ENCODE measurements at regions not wholly inside any gene's neighbourhood (a gene's known extent, or its start where the extent isn't known, plus 50 kb on each side); places are given as distances from the start of the nearest gene placed in this dataset.

GRCh38 chr1:37317870-37318467, 156.4 kb upstream of the ZC3H12A start:
- TF ChIP-seq POLR2AphosphoS5 (IDR thresholded peaks at IDR 0.05) = no peak
- no peak for TF ChIP-seq EP300 (IDR thresholded peaks at IDR 0.05)
- TF ChIP-seq CTCF (IDR thresholded peaks at IDR 0.05) = no peak
- no peak for TF ChIP-seq POLR2A (IDR thresholded peaks at IDR 0.05)
- no peak overlapping the region for H3K4me3 ChIP-seq
- peaks cover 14 to 84% (median 43%) of the 10 kb centered on the region in 3 donors for H3K27me3 ChIP-seq
- no peak overlapping the region for H3K27ac ChIP-seq
- H3K4me1 ChIP-seq = peaks cover 0 to 12% (median 7%) of the 10 kb centered on the region in 4 donors
- H3K9me3 ChIP-seq = no peaks in the 10 kb centered on the region
- H3K36me3 ChIP-seq = no peaks in the 10 kb centered on the region
- intact Hi-C loops (cut with DNase I; ENCODE audit: low total_unique reads) = no loop called here
- 8 to 16% (median 11%) methylated on average over 25 to 35 of the region's 35 CpGs for WGBS, 5 donors
- no peak for DNase-seq

GRCh38 chr1:37318490-37318889, 155.9 kb upstream of the ZC3H12A start:
- no peak for DNase-seq
- Histone ChIP-seq H3K36me3 (no peaks in the 10 kb centered on the region), H3K4me3 (no peak overlapping the region), H3K9me3 (peaks cover 0 to 2% (median 0%) of the 10 kb centered on the region in 4 donors), H3K27me3 (peaks cover 14 to 82% (median 41%) of the 10 kb centered on the region in 3 donors), H3K27ac (no peak overlapping the region), H3K4me1 (peaks cover 0 to 12% (median 7%) of the 10 kb centered on the region in 4 donors)
- 18 to 23% (median 22%) methylated on average over 20 of the region's 20 CpGs for WGBS, 5 donors
- TF ChIP-seq EP300 (IDR thresholded peaks at IDR 0.05) (no peak), POLR2A (IDR thresholded peaks at IDR 0.05) (no peak), POLR2AphosphoS5 (IDR thresholded peaks at IDR 0.05) (no peak), CTCF (IDR thresholded peaks at IDR 0.05) (no peak)
- intact Hi-C loops (cut with DNase I; ENCODE audit: low total_unique reads) = no loop called here

- 72 to 91% (median 77%) methylated on average over 5 of the region's 5 CpGs for WGBS, 5 donors
- intact Hi-C loops (cut with DNase I; ENCODE audit: low total_unique reads) = no loop called here
- H3K4me1 ChIP-seq = peaks cover 0 to 12% (median 7%) of the 10 kb centered on the region in 4 donors
- peaks cover 14 to 82% (median 44%) of the 10 kb centered on the region in 3 donors for H3K27me3 ChIP-seq
- peaks cover 0 to 10% (median 7%) of the 10 kb centered on the region in 4 donors for H3K9me3 ChIP-seq
- no peak for TF ChIP-seq POLR2AphosphoS5 (IDR thresholded peaks at IDR 0.05)
- TF ChIP-seq POLR2A (IDR thresholded peaks at IDR 0.05) = no peak
- no peak for TF ChIP-seq EP300 (IDR thresholded peaks at IDR 0.05)
- TF ChIP-seq CTCF (IDR thresholded peaks at IDR 0.05) = no peak
- no peak for DNase-seq
- H3K27ac ChIP-seq = no peak overlapping the region
- H3K36me3 ChIP-seq = no peaks in the 10 kb centered on the region
- no peak overlapping the region for H3K4me3 ChIP-seq
Observed at GRCh38 chr1:37319284-37319683, 155.1 kb upstream of the ZC3H12A start.

GRCh38 chr1:37323486-37324377, 150.6 kb upstream of the ZC3H12A start:
- Histone ChIP-seq H3K4me1 (no peaks in the 10 kb centered on the region), H3K27ac (no peak overlapping the region), H3K36me3 (no peaks in the 10 kb centered on the region), H3K4me3 (no peak overlapping the region), H3K9me3 (peaks cover 0 to 17% (median 10%) of the 10 kb centered on the region in 4 donors), H3K27me3 (peaks cover 0 to 63% (median 15%) of the 10 kb centered on the region in 3 donors)
- peak in 1 of 2 donors; percentile 11 for DNase-seq
- TF ChIP-seq CTCF (IDR thresholded peaks at IDR 0.05) (peak in 3 of 7 experiments; percentile 34 to 42 (median 37)), EP300 (IDR thresholded peaks at IDR 0.05) (no peak), POLR2AphosphoS5 (IDR thresholded peaks at IDR 0.05) (no peak)
- intact Hi-C loops (cut with DNase I; ENCODE audit: low total_unique reads) = no loop called here
- WGBS, 5 donors = 32 to 42% (median 38%) methylated on average over 19 of the region's 19 CpGs
